ENCODE measurements at regions not wholly inside any gene's neighbourhood (a gene's known extent, or its start where the extent isn't known, plus 50 kb on each side); places are given as distances from the start of the nearest gene placed in this dataset.

- no peak for TF ChIP-seq CTCF (IDR thresholded peaks at IDR 0.05 in 2 of 3, conservative IDR thresholded peaks at IDR 0.05 in 1 of 3; ENCODE audit: borderline replicate concordance in 1 of 3, insufficient read depth in 1 of 3, low read depth in 2 of 3, low read length in 2 of 3)
- no peak for TF ChIP-seq ZNF274 (IDR thresholded peaks at IDR 0.05; ENCODE audit: low read depth, low read length)
- TF ChIP-seq REST (IDR thresholded peaks at IDR 0.05; ENCODE audit: low read depth): no peak
- no peak for TF ChIP-seq RAD21 (IDR thresholded peaks at IDR 0.05; ENCODE audit: low read depth)
- no peak for TF ChIP-seq CEBPB (IDR thresholded peaks at IDR 0.05; ENCODE audit: low read depth)
- TF ChIP-seq YY1 (IDR thresholded peaks at IDR 0.05; ENCODE audit: extremely low read depth, insufficient replicate concordance, low read depth, low read length): no peak
- TF ChIP-seq POLR2A (IDR thresholded peaks at IDR 0.05; ENCODE audit: borderline replicate concordance, extremely low read depth, insufficient read depth, insufficient read length): no peak
- no peak for TF ChIP-seq ELF1 (IDR thresholded peaks at IDR 0.05; ENCODE audit: borderline replicate concordance, low read depth)
These were observed 75.4 kb upstream of the RTL6 start (continued) for GRCh38 chr22:44573451-44573850.
